TTC549 (cell line): ENCODE measurements at regions not wholly inside any gene's neighbourhood (a gene's known extent, or its start where the extent isn't known, plus 50 kb on each side); places are given as distances from the start of the nearest gene placed in this dataset.

ENCODE experiments used
- FAIRE-seq: peaks from 2 replicates; lab custom pipeline; 2012; peaks lifted over from hg19 to GRCh38; lab: Jason Lieb, UNC

DNA sequence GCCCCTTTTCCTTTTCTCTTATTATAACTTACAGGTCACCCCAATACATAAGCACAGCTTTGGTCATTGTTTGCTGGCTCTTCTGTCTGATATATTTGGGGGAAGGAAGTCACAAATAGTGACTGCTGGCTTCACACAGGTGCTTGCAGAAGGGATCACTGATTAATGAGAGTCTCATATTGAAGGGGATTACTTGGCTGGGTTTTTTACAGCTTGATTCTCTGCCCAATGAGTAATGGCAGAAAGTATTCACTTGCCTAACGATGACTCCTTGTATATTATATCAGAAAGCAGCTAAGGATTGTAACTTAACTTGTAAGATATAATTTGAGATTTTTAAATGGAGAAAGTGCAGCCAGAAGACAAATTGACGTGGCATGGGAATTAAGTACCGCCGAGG lies 119.3 kb upstream of the PFN2 start:
- no peak for FAIRE-seq

DNA sequence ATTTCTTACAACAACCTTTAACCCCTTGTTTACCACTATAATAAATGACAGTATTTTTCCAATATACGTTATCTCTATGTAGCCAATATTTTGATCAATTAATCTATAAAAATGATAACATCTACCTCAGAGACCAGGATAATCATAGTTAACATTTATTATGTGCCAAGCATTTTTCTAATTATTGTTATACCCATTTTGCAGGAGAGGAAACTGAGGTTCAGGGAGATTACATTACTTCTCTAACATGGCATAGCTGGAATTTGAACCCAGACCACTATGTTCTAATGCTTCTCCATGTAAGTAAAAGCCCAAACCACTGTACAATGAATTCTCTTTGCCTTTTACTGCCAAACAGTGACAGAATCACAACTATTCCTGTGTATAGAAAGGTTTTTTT lies 113.4 kb upstream of the PFN2 start:
- no peak for FAIRE-seq

- FAIRE-seq, result no peak
Measured at GRCh38 chr3:150083655-150084042, 113.0 kb upstream of the PFN2 start.

DNA sequence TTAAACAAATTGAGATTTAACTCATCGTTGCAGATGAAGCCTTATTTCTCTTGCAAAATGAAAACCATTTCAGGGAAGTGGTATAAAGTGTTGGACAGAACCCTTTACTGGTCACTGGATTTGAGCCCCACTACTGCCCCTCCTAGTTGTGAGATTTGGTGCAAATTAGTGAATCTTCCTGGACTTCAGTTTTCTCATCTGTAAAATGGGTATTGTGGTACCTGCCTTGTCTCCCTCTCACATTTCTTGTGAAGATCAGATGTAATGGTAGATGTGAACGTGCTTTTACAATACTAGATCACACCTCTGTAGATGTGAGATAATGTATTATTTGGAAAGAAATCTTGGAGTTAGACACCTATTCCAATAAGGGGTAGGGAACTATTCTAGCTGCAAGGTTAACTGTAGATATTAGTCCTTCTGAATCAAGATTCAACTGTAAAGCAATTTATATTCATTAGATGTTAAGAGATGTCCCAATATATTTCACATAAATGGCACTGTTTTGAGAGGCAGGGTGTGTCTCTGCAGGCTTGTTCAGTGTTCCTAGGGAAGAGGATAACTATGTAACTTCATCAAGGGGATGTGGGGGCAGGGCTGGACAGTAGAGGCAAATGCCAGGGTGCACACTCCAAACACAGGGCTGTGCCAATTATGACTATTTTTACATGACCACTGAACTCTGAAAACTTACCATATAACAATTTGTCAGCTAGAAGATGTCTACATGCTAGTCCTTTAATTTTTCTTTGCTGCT lies 112.4 kb upstream of the PFN2 start:
- no peak for FAIRE-seq

- no peak for FAIRE-seq
Measured at GRCh38 chr3:150081084-150081483, 110.4 kb upstream of the PFN2 start.

DNA sequence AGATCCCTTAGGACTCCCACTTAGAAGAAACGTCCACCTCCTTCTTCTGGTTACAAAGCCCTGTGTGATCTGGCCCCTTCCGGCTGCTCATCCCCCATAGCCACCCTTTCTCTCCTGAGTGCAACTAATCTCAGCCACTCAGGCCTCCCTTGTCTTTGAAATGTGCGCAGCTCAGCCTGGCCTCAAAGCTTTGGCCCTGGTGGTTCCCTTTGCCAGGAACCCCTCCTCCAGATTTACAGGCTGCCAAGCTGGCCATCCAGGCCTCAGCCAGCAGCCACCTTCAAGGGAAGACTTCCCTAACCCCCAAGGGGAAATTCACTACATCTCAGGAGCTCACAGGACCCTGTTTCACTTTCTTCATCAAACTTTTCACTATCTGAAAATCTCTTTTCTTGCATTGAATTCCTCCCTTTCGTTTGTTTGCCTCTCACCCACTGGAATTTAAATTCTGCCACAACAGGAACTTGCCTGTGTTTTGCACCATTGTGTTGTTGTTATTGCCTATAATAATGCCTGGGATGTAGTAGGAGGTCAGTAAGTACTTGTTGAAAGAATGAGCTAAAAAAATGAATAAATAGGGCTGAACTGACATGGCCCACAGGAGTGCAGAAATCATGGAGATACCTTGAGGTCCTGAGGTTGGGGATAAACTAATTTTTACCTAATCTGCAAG lies 109.5 kb upstream of the PFN2 start:
- FAIRE-seq, result no peak

- no peak for FAIRE-seq
Measured at GRCh38 chr3:150079029-150079739, 108.5 kb upstream of the PFN2 start.

GRCh38 chr3:150077581-150078247 lies 107.0 kb upstream of the PFN2 start:
- FAIRE-seq, result no peak

- no peak for FAIRE-seq
Measured at GRCh38 chr3:150077107-150077506, 106.4 kb upstream of the PFN2 start.

- no peak for FAIRE-seq
Measured at GRCh38 chr3:150076443-150076842, 105.7 kb upstream of the PFN2 start.

DNA sequence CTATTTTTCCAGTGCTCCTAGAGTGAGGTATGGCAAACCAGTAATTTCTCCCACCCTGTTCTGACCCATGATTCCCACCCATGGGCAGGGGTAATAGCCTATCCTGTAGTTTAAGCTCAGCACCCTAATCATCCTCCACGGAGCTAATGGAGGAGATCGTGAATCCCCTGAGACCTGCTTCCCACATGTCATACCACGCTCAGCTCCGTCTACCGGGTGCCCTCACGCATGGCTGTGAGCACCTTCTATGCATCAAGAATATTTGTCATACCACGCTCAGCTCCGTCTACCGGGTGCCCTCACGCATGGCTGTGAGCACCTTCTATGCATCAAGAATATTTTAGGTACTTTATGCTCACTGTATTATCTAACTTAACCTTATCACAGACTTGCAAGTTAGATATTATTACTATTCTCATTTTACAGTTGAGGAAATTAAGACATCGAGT lies 104.7 kb upstream of the PFN2 start:
- FAIRE-seq, result no peak

DNA sequence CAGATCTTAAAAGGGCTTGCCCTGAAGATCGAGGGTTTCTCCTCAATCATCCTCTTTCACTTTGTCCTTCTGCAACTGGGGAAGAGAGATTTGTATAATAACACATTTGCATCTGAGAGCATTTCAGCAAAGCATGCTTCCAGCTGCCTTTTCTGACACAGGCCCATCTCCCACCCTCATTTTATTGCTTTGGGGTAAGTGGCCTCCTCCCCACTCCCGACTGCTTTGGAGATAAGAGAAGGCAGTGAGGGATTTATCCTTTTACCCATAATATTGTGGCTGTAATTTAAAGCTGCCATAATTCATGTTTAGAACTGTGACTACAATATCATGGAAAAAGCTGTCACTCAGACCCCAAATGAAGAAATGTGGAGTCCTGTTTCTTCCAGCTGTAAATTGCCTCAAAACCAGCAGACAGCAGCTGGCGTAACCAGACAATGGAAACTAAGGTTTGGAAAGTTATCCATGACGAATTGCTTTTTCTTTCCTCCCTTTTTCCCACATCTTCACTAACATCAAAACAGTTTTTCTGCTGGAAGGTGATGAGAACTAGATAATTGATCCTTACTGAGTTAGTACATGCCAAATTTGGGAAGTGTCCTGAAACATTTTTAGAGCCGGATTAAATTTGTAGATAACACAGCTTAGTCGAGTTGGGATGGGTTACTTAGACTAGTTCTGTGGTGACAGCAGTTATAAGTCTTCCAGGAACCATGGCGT lies 104.2 kb upstream of the PFN2 start:
- no peak for FAIRE-seq

DNA sequence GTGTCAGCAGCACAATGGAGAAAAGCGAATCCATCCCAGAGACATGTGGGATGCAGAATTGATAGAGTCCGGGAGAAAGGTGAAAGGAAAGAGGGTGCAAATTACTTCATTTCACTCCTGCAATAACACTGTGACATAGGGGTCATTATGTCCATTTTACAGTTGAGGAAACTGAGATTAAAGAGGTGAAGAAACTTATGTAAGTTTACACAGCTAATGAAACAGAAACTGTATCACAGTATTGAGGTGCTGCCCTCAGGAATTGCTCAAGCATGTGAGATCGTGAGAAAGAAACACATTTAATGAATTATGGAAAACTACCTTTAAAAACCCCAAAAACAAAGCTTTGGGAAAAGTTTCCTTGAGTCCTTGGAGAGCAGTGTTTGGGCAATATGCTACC lies 103.6 kb upstream of the PFN2 start:
- no peak for FAIRE-seq

DNA sequence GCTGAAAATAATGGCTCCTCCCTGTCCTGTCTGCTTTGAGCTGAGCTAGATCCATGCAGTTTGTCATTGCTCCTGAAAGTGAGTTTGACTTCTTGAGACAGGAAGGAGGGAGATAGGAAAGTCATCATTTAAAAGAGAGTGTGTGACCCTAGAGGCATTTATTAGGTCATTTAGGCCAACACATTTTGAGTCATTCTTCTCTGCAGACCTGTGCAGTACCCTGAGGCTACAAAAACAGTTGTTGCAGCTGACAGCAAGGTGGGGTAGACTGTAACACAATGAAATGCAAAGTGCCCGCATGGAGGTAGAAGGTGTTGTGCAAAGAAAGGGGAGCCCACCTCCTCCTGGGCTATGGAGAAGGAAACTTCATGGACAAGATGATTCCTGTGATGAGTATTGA lies 102.8 kb upstream of the PFN2 start:
- no peak for FAIRE-seq

DNA sequence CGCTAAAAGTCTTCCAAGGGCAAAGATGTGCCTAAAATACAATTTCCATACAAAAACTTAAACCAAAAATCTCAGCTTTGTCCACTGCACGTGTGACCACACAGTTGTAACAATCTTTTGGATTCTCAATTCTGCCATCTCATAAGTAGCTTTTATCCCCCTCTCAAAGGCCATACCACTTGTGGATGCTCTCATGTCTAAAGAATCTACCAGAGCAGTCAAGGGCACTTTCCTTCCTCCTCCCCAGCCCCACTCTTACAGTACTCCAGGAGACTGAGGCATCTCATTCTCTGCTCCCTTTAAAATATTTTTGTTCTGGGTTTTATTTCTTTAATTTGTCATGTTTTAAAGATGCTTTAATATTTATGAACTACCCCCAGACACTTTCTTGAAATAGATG lies 102.3 kb upstream of the PFN2 start:
- no peak for FAIRE-seq

DNA sequence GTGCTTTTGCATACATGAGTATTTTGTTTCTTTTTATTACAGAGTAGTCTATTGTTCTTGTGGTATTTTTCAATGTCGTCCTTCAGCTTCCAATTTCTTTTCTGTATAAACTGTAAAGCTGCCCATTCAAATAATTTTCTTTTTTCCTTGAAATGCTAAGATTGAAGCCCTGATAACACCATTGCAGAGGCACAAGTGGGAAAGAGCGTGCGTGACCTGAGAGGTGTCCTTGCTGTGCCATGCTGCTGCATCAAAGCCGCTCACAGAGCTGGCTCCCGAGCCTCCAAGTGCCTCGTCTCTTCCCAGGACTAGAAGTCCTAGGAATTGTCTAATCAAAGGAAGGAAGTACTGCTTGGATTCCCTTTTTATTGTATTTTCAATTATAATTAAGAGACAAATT lies 101.9 kb upstream of the PFN2 start:
- no peak for FAIRE-seq

DNA sequence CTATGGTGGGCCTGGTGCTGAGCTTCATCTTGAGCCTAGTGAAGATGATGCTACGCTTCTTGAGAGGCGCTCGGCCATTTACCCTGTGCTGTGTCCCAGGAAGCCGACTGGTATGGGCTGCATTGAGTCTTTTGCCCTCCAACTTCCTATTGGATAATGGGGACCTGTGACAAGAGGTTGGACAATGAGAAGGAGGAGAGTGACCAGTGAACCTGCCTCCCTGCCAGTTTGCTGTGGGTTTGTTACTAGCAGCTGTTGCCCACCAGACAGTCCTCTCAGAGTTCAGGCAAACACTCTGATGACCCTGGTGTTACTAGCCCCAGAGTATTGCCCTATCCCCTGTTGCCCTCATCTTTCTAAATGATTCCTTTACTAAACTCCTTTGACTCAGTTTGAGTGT lies 99.6 kb upstream of the PFN2 start:
- no peak for FAIRE-seq

GRCh38 chr3:150069633-150070032 lies 98.9 kb upstream of the PFN2 start:
- FAIRE-seq, result no peak

DNA sequence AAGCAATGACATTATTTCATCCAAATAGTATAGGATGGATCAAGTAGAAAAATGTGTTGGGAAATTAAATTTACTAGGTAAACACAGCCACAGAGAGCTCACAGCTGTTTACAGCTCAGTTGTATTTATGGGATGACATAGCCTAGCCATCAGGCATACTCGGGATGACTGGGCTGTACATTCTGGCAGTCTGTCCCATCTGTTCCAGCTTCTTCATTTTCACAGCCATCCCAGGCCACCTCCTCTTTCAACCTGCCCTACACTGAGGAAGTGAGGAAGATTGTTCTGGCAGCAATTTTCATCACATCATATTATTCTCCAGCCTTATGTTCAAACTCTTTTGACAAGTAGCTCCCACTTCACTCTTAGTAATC lies 98.4 kb upstream of the PFN2 start:
- no peak for FAIRE-seq

- no peak for FAIRE-seq
Measured at GRCh38 chr3:150068440-150069153, 97.9 kb upstream of the PFN2 start.

DNA sequence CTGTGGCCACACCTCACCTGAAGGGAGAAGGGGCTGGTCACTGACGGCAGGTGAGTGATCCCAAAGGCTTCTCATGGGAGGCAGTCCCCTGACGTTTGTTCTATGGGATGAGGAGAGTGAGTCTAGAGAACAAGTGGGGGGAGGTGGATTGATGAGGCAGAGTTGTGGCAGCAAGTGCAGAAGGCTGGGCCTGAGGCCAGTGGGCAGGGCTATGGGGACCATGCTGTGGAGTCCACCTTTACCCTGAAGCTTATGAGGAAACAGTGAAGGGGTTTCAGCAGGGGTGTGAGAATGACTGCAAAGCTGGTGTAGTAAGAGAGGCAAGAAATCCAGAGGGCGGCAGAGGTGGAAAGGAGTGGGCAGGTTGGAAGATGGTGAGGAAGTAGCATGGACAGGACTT lies 96.9 kb upstream of the PFN2 start:
- no peak for FAIRE-seq

DNA sequence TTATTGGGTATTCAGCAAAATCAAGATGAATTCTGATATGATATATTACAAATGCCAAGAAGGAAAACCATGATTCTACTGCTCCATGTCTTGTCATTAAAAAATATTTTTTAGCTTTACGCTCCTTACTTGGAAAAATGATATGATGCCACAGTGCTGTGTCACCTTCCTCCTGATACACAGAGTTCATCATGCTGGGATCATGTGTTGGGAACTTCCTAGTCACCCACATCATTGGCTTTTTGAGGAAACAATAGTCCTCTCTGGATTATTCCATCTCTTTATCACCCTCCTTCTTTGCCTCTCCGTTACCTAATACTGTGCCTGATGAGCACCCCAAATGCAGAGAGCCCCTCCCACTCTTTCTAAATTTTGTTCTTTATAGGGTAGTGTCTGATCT lies 94.3 kb upstream of the PFN2 start:
- FAIRE-seq, result no peak
